LNCaP clone FGC (cell line): ENCODE measurements at regions not wholly inside any gene's neighbourhood (a gene's known extent, or its start where the extent isn't known, plus 50 kb on each side); places are given as distances from the start of the nearest gene placed in this dataset.

Experiments used
- DNase-seq: peaks from one replicate; pipeline ENCODE4 v3.0.0-alpha.2; 2011; ENCODE audit warnings: low read depth
- H3K4me3 ChIP-seq: 2 replicates; pipeline ENCODE4 v1.5.1; 2011; ENCODE audit warnings: mild to moderate bottlenecking, low read depth, low read length, control low read depth
- CTCF ChIP-seq: IDR thresholded peaks from 2 replicates; pipeline ENCODE4 v1.5.1; 2012; ENCODE audit warnings: mild to moderate bottlenecking; ENCODE audit not compliant: control insufficient read depth, insufficient read depth; ENCODE audit errors: extremely low read depth

GRCh38 chr4:81714291-81714690 is 242.6 kb upstream of the RASGEF1B start:
- DNase-seq: no peak
- H3K4me3 ChIP-seq: no peak overlapping the region
- no peak for TF ChIP-seq CTCF

- TF ChIP-seq CTCF: no peak
- no peak for DNase-seq
- H3K4me3 ChIP-seq: no peak overlapping the region
Measured at GRCh38 chr4:81712714-81713113, 241.0 kb upstream of the RASGEF1B start.

- no peak overlapping the region for H3K4me3 ChIP-seq
- no peak for TF ChIP-seq CTCF
- DNase-seq: no peak
Measured at GRCh38 chr4:81704461-81704860, 232.8 kb upstream of the RASGEF1B start.

GRCh38 chr4:81700189-81700588 is 228.5 kb upstream of the RASGEF1B start:
- DNase-seq: no peak
- H3K4me3 ChIP-seq: no peak overlapping the region
- TF ChIP-seq CTCF: no peak

- no peak for DNase-seq
- no peak overlapping the region for H3K4me3 ChIP-seq
- TF ChIP-seq CTCF: no peak
Measured at GRCh38 chr4:81698538-81699296, 227.0 kb upstream of the RASGEF1B start.

GRCh38 chr4:81694176-81694913 is 222.6 kb upstream of the RASGEF1B start:
- TF ChIP-seq CTCF: no peak
- DNase-seq: no peak
- H3K4me3 ChIP-seq: no peak overlapping the region
